SU-DHL-6 (cell line): ENCODE measurements at regions not wholly inside any gene's neighbourhood (a gene's known extent, or its start where the extent isn't known, plus 50 kb on each side); places are given as distances from the start of the nearest gene placed in this dataset.

Experiments used
- H2AFZ ChIP-seq: fragments of 200-600 bp; sonication (generic); 2 replicates; pipeline ENCODE4 v1.6.1; 2014; ENCODE audit warnings: low read depth, mild to moderate bottlenecking, moderate library complexity, mixed read lengths, antibody characterized with exemption, low read length; ENCODE audit not compliant: severe bottlenecking
- H3F3A ChIP-seq: fragments of 200-600 bp; shearing (Covaris generic); 2 replicates; pipeline ENCODE4 v1.6.0; 2016; ENCODE audit warnings: antibody characterized with exemption, mild to moderate bottlenecking; ENCODE audit not compliant: insufficient read depth
- H3K27ac ChIP-seq: fragments of 200-600 bp; sonication (generic); 2 replicates; pipeline ENCODE4 v1.5.1; 2016; ENCODE audit warnings: low read depth, mild to moderate bottlenecking, low read length, moderate library complexity, mixed read lengths
- H3K27me3 ChIP-seq: fragments of 200-600 bp; sonication (generic), shearing (Covaris generic); 2 replicates; pipeline ENCODE4 v1.6.0; 2014; ENCODE audit warnings: mild to moderate bottlenecking, low read length
- H3K36me3 ChIP-seq: fragments of 200-600 bp; sonication (generic); 2 replicates; pipeline ENCODE4 v1.6.1; 2014; ENCODE audit warnings: mild to moderate bottlenecking, low read length, mixed read lengths
- H3K4me2 ChIP-seq: fragments of 300-600, 200-600 bp; shearing (Covaris generic), sonication (generic); 2 replicates; pipeline ENCODE4 v1.6.0; 2014; ENCODE audit warnings: low read length, low read depth, mild to moderate bottlenecking; ENCODE audit not compliant: poor library complexity, severe bottlenecking
- H3K4me3 ChIP-seq: fragments of 200-600 bp; sonication (generic); 2 replicates; pipeline ENCODE4 v1.5.1; 2014; ENCODE audit warnings: antibody characterized with exemption, low read length, mild to moderate bottlenecking, mixed read lengths; ENCODE audit not compliant: insufficient read depth, poor library complexity, severe bottlenecking
- H3K79me2 ChIP-seq: fragments of 200-600 bp; sonication (generic); 2 replicates; pipeline ENCODE4 v1.6.1; 2014; ENCODE audit warnings: mild to moderate bottlenecking, low read length, moderate library complexity; ENCODE audit not compliant: insufficient read depth
- H3K9ac ChIP-seq: fragments of 200-600 bp; sonication (generic); 2 replicates; pipeline ENCODE4 v1.7.0; 2014; ENCODE audit warnings: mild to moderate bottlenecking, low read length
- H3K9me2 ChIP-seq: fragments of 200-600 bp; sonication (generic); replicated peaks from 2 replicates; pipeline ENCODE4 v1.6.1; 2014; ENCODE audit warnings: low read length; ENCODE audit not compliant: insufficient read depth
- H3K9me3 ChIP-seq: fragments of 200-600 bp; sonication (generic); 2 replicates; pipeline ENCODE4 v1.6.1; 2014; ENCODE audit warnings: low read length, mixed read lengths; ENCODE audit not compliant: insufficient read depth
- H4K20me1 ChIP-seq: fragments of 200-600 bp; sonication (generic); 2 replicates; pipeline ENCODE4 v1.6.1; 2014; ENCODE audit warnings: low read depth, mild to moderate bottlenecking, antibody characterized with exemption, low read length, moderate library complexity, mixed read lengths
- EZH2phosphoT487 ChIP-seq: fragments of 200-600 bp; sonication (generic), shearing (Covaris generic); conservative IDR thresholded peaks from 2 replicates; pipeline ENCODE4 v1.6.1; 2018; ENCODE audit warnings: mild to moderate bottlenecking, antibody characterized with exemption, low read length, moderate library complexity, mixed read lengths
- TF ChIP-seq, protein P1 (sequence below): fragments of 200-600 bp; sonication (generic); IDR thresholded peaks from one replicate; pipeline ENCODE4 v1.5.1; 2017; ENCODE audit warnings: antibody characterized with exemption, mild to moderate bottlenecking, low read length, moderate library complexity; ENCODE audit not compliant: insufficient read depth, poor library complexity, severe bottlenecking

DNA sequence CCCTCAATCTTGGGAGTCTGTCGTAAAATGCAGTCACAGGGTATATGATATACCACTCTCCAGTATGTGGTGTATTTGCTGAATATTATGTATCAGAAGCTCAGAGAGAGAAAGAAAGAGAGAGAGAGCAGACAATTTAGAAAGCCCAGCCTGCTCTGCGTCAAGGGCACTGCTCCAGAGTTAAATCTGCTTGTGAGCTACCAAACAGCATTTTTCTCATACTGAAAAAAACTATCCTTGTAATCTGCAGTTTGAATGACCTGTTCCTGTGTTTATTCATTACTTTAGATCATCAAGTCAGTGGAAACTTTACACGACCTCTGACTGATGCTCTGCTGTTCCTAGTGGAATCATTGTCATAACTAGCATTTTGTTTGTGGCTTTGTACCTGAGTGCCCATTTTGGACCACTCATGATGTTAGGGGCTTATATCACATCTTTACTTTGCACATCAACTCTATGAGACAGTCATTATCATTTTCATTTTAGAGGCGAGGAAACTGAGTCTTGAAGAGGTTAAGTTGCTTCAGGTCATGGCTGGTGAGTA is 89.2 kb upstream of the PELI1 start:
- Histone ChIP-seq H3K27ac (no peak overlapping the region), H3K79me2 (no peaks in the 10 kb centered on the region)

DNA sequence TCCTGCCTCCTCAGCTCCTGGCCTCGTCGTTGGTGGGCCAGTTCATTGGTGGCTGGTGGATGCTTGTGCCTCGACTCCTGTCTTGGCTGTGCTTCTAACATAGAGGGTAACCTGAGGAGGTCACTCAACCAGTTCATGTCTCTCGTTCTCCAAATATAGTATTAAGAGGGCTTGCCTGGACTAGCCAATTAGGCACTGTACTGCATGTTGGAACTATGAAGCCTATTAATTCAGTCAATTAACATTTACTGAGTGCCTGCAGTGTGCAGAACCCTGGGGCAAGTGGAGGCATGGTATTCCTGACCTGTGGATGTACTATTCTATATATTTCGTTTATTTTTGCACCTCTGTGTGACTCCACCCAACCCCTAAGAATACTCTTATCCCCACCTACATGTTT is 89.9 kb upstream of the PELI1 start:
- Histone ChIP-seq H3K27ac (no peak overlapping the region), H3K27me3 (no peaks in the 10 kb centered on the region), H3K9ac (no peak overlapping the region), H2AFZ (no peak overlapping the region), H3K4me3 (no peak overlapping the region), H3K9me2 (no peaks in the 10 kb centered on the region), H3K79me2 (no peaks in the 10 kb centered on the region), H3K36me3 (peaks cover 3% of the 10 kb centered on the region; the same call in 1 of the 2 replicates), H3K4me2 (no peak overlapping the region), H3F3A (no peaks in the 10 kb centered on the region), H3K9me3 (no peaks in the 10 kb centered on the region), H4K20me1 (no peaks in the 10 kb centered on the region)
- TF ChIP-seq, protein P1, sequence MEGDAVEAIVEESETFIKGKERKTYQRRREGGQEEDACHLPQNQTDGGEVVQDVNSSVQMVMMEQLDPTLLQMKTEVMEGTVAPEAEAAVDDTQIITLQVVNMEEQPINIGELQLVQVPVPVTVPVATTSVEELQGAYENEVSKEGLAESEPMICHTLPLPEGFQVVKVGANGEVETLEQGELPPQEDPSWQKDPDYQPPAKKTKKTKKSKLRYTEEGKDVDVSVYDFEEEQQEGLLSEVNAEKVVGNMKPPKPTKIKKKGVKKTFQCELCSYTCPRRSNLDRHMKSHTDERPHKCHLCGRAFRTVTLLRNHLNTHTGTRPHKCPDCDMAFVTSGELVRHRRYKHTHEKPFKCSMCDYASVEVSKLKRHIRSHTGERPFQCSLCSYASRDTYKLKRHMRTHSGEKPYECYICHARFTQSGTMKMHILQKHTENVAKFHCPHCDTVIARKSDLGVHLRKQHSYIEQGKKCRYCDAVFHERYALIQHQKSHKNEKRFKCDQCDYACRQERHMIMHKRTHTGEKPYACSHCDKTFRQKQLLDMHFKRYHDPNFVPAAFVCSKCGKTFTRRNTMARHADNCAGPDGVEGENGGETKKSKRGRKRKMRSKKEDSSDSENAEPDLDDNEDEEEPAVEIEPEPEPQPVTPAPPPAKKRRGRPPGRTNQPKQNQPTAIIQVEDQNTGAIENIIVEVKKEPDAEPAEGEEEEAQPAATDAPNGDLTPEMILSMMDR, result no peak
- TF ChIP-seq EZH2phosphoT487, result no peak

More for the DNA sequence above, 89.2 kb upstream of the PELI1 start:
- Histone ChIP-seq H3F3A (no peaks in the 10 kb centered on the region), H3K4me2 (no peak overlapping the region), H3K27me3 (no peaks in the 10 kb centered on the region), H3K9me2 (no peaks in the 10 kb centered on the region), H2AFZ (no peak overlapping the region), H3K9ac (no peak overlapping the region), H3K9me3 (no peaks in the 10 kb centered on the region), H3K36me3 (peaks cover 4% of the 10 kb centered on the region; the same call in 1 of the 2 replicates), H4K20me1 (no peaks in the 10 kb centered on the region), H3K4me3 (no peak overlapping the region)
- TF ChIP-seq, protein P1, result no peak
- TF ChIP-seq EZH2phosphoT487, result no peak

DNA sequence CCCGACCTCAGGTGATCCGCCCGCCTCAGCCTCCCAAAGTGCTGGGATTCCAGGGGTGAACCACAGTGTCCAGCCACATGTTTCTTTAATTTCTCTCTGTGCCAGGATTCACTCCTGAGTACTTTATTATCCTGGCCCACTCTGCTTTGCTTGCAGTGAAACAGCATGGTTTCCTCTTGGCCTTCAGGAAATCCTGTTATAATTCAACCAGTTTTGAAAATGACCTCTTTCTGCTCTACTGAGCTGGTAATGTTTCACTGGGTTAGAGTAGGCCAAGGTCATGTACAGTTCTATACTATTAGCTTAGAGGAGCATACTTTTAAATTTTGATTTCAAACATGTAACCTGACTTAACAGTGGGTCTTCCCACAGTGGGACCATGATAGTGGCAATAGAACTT is 90.6 kb upstream of the PELI1 start:
- Histone ChIP-seq H3K4me2 (no peak overlapping the region), H3K27me3 (no peaks in the 10 kb centered on the region), H3K9me3 (no peaks in the 10 kb centered on the region), H3K4me3 (no peak overlapping the region), H3F3A (no peaks in the 10 kb centered on the region), H3K36me3 (no peaks in the 10 kb centered on the region), H3K79me2 (no peaks in the 10 kb centered on the region), H3K9ac (no peak overlapping the region), H3K9me2 (no peaks in the 10 kb centered on the region), H4K20me1 (no peaks in the 10 kb centered on the region), H3K27ac (no peak overlapping the region), H2AFZ (no peak overlapping the region)
- TF ChIP-seq EZH2phosphoT487, result no peak

DNA sequence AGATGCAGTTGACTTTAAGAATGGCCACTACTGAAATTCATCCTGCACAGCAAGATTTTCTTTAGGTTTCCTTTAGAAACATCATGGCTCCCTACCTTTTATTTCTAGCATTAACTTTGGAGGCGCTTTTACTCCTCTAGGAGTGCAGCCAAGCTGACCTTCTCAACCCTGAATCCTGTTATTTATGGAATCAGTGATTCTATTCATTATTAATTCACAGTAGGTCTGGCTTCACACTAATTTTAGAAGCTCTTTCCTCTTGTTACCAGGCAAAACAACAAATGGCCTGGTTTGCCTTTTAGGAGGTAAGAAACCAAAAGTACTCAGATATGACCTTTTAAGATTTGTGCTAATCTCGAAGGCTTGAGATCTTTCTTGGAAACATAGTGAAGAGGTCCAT is 93.0 kb upstream of the PELI1 start:
- H3K36me3 ChIP-seq, result no peaks in the 10 kb centered on the region
- H3K79me2 ChIP-seq, result no peaks in the 10 kb centered on the region

More for the DNA sequence above, 93.0 kb upstream of the PELI1 start:
- no peak for TF ChIP-seq EZH2phosphoT487
- TF ChIP-seq, protein P1, result no peak
- H3F3A ChIP-seq, result no peaks in the 10 kb centered on the region
- H3K9me2 ChIP-seq, result no peaks in the 10 kb centered on the region
- H3K27me3 ChIP-seq, result no peaks in the 10 kb centered on the region
- no peak overlapping the region for H3K4me2 ChIP-seq
- H4K20me1 ChIP-seq, result no peaks in the 10 kb centered on the region
- no peak overlapping the region for H3K27ac ChIP-seq
- H3K9ac ChIP-seq, result no peak overlapping the region
- no peaks in the 10 kb centered on the region for H3K9me3 ChIP-seq
- no peak overlapping the region for H3K4me3 ChIP-seq
- H2AFZ ChIP-seq, result no peak overlapping the region
